Caco-2 (cell line): ENCODE measurements at regions not wholly inside any gene's neighbourhood (a gene's known extent, or its start where the extent isn't known, plus 50 kb on each side); places are given as distances from the start of the nearest gene placed in this dataset.

Source experiments
- BruUV-seq: library from RNA; stranded (reverse); fragments of 400-500 nt; replicated peaks from 2 replicates; lab custom pipeline; 2021; lab: Mats Ljungman, UMichigan
- CTCF ChIA-PET: fragments of 300-600 bp; sonication (Branson Sonifier 250); formaldehyde crosslinking; loops from one replicate; lab custom pipeline; 2022; ENCODE audit warnings: antibody characterized with exemption; lab: Charles Lee
- POLR2A ChIA-PET: fragments of 300-600 bp; sonication (Branson Sonifier 250); formaldehyde crosslinking; loops from one replicate; lab custom pipeline; 2022; ENCODE audit warnings: antibody characterized with exemption; lab: Charles Lee
- DNase-seq, 2 experiments: peaks; one replicate each; pipeline versions ENCODE4 v3.0.0 to v3.0.0-alpha.2; 2020 to 2022
- H3K27me3 ChIP-seq: replicated peaks from 2 replicates; pipeline ENCODE4 v1.6.0; 2011; ENCODE audit warnings: low read length; ENCODE audit not compliant: control insufficient read depth, insufficient read depth
- H3K36me3 ChIP-seq: 2 replicates; pipeline ENCODE4 v1.5.1; 2011; ENCODE audit warnings: low read length; ENCODE audit not compliant: control insufficient read depth, insufficient read depth
- H3K4me1 ChIP-seq: fragments of 250-450 bp; sonication (Bioruptor Pico); 2 replicates; pipeline ENCODE4 v1.5.1; 2020; ENCODE audit warnings: mild to moderate bottlenecking
- H3K4me3 ChIP-seq: 2 replicates; pipeline ENCODE4 v1.5.1; 2011; ENCODE audit warnings: low read depth, mild to moderate bottlenecking, control low read depth, low read length
- H3K9me3 ChIP-seq: fragments of 250-450 bp; sonication (Bioruptor Pico); 2 replicates; pipeline ENCODE4 v1.5.1; 2020; ENCODE audit warnings: mild to moderate bottlenecking, moderate library complexity
- H3K27ac Mint-ChIP-seq: one replicate; pipeline ENCODE4 v1.8.0; 2022; ENCODE audit warnings: mixed read lengths; ENCODE audit not compliant: unreplicated experiment
- H3K27me3 Mint-ChIP-seq: one replicate; pipeline ENCODE4 v1.8.0; 2022; ENCODE audit warnings: mixed read lengths; ENCODE audit not compliant: insufficient read depth, unreplicated experiment
- H3K36me3 Mint-ChIP-seq: one replicate; pipeline ENCODE4 v1.8.0; 2022; ENCODE audit warnings: mild to moderate bottlenecking, mixed read lengths; ENCODE audit not compliant: insufficient read depth, unreplicated experiment
- H3K4me1 Mint-ChIP-seq: one replicate; pipeline ENCODE4 v1.8.0; 2022; ENCODE audit warnings: low read depth, mixed read lengths; ENCODE audit not compliant: unreplicated experiment
- H3K4me3 Mint-ChIP-seq: one replicate; pipeline ENCODE4 v1.8.0; 2022; ENCODE audit warnings: mild to moderate bottlenecking, moderate library complexity, mixed read lengths; ENCODE audit not compliant: unreplicated experiment
- H3K9me3 Mint-ChIP-seq: one replicate; pipeline ENCODE4 v1.8.0; 2022; ENCODE audit warnings: mixed read lengths; ENCODE audit not compliant: unreplicated experiment
- CTCF ChIP-seq, 2 experiments: fragments of 200-600 bp in 1 of 2; IDR thresholded peaks; 1 replicate in 1 of 2; 2 replicates in 1 of 2; pipeline versions ENCODE4 v1.5.1 to v1.8.0; 2011 to 2022; ENCODE audit warnings: antibody characterized with exemption in 1 of 2, control low read depth in 1 of 2, inconsistent platforms in 1 of 2, low read depth in 1 of 2, low read length in 1 of 2, mild to moderate bottlenecking in 1 of 2, moderate library complexity in 1 of 2; ENCODE audit not compliant: insufficient read depth in 1 of 2, severe bottlenecking in 1 of 2, unreplicated experiment in 1 of 2
- intact Hi-C: fragments of 100-400 bp; cut with micrococcal nuclease; formaldehyde crosslinking; loops from one replicate; pipeline ENCODE4 v1.10.0; 2022; ENCODE audit not compliant: unreplicated experiment

- Histone ChIP-seq H3K9me3 (no peaks in the 10 kb centered on the region), H3K4me3 (no peak overlapping the region), H3K27me3 (no peaks in the 10 kb centered on the region), H3K4me1 (peaks cover 18% of the 10 kb centered on the region; the same call in 1 of the 2 replicates), H3K36me3 (no peaks in the 10 kb centered on the region)
- no peak for TF ChIP-seq CTCF (IDR thresholded peaks at IDR 0.05; ENCODE audit: insufficient read depth in 1 of 2, low read depth in 1 of 2, low read length in 1 of 2, severe bottlenecking in 1 of 2, unreplicated experiment in 1 of 2)
- Mint-ChIP-seq H3K4me1 (peaks cover 14% of the 10 kb centered on the region), H3K4me3 (no peak overlapping the region), H3K27ac (no peak overlapping the region), H3K9me3 (no peaks in the 10 kb centered on the region), H3K27me3 (no peaks in the 10 kb centered on the region), H3K36me3 (no peaks in the 10 kb centered on the region)
- DNase-seq, result no peak
- ChIA-PET CTCF (no interaction called here), POLR2A (no interaction called here)
- BruUV-seq, result no TSS peak
- intact Hi-C loops, result no loop called here
Observed at GRCh38 chr15:62382046-62382445, 217.0 kb upstream of the C2CD4B start.

- Histone ChIP-seq H3K4me3 (peak within 1 kb of the TSS; percentile 97), H3K27me3 (no peaks in the 10 kb centered on the region), H3K9me3 (no peaks in the 10 kb centered on the region), H3K36me3 (no peaks in the 10 kb centered on the region; the same call in 1 of the 2 replicates), H3K4me1 (peaks cover 28% of the 10 kb centered on the region)
- Mint-ChIP-seq H3K27me3 (no peaks in the 10 kb centered on the region), H3K36me3 (peaks cover 39% of the 10 kb centered on the region), H3K4me1 (peaks cover 15% of the 10 kb centered on the region), H3K9me3 (no peaks in the 10 kb centered on the region), H3K27ac (peak within 1 kb of the TSS; percentile 93), H3K4me3 (peak within 1 kb of the TSS; percentile 95)
- POLR2A ChIA-PET, result no interaction called here
- BruUV-seq, result no TSS peak
- no peak for TF ChIP-seq CTCF (IDR thresholded peaks at IDR 0.05; ENCODE audit: insufficient read depth in 1 of 2, low read depth in 1 of 2, low read length in 1 of 2, severe bottlenecking in 1 of 2, unreplicated experiment in 1 of 2)
- DNase-seq, result peak; percentile 60 to 80
- CTCF ChIA-PET, result no interaction called here
- intact Hi-C loops, result loop anchor here (5.0 kb wide), 2 partner anchors 82 to 107 kb away; no protein-coding TSS in a partner anchor
Observed at GRCh38 chr15:62389885-62390790, 225.1 kb upstream of the C2CD4B start, which contains the start of gene TLN2. Gene TLN2, plus strand, starts transcription at chr15:62390550.

GRCh38 chr15:62390791-62391640, 225.9 kb upstream of the C2CD4B start:
- Mint-ChIP-seq H3K27me3 (no peaks in the 10 kb centered on the region), H3K36me3 (peaks cover 39% of the 10 kb centered on the region), H3K27ac (peak overlapping the region; percentile 93), H3K4me1 (peaks cover 13% of the 10 kb centered on the region), H3K9me3 (no peaks in the 10 kb centered on the region), H3K4me3 (peak overlapping the region; percentile 95)
- DNase-seq, result peak; percentile 48 to 52
- intact Hi-C loops, result loop anchor here (1.0 to 5.0 kb wide), 3 partner anchors 40 to 106 kb away; no protein-coding TSS in a partner anchor
- peaks cover 20% of the 10 kb centered on the region for H3K4me1 ChIP-seq
- H3K27me3 ChIP-seq, result no peaks in the 10 kb centered on the region
- peak overlapping the region; percentile 97 for H3K4me3 ChIP-seq
- H3K9me3 ChIP-seq, result no peaks in the 10 kb centered on the region
- no peaks in the 10 kb centered on the region; the same call in 1 of the 2 replicates for H3K36me3 ChIP-seq
- CTCF ChIA-PET, result interaction anchor here (1.6 to 1.7 kb wide), 2 partner anchors 41 to 158 kb away, joined by 5 to 9 read pairs; no protein-coding TSS in a partner anchor
- TSS peak; percentile 15 for BruUV-seq
- TF ChIP-seq CTCF (IDR thresholded peaks at IDR 0.05; ENCODE audit: insufficient read depth in 1 of 2, low read depth in 1 of 2, low read length in 1 of 2, severe bottlenecking in 1 of 2, unreplicated experiment in 1 of 2), result no peak
- POLR2A ChIA-PET, result interaction anchor here (0.6 to 1.0 kb wide), 2 partner anchors 79 to 137 kb away, joined by 3 to 4 read pairs; no protein-coding TSS in a partner anchor
